GM21367 (cell line): ENCODE measurements at regions not wholly inside any gene's neighbourhood (a gene's known extent, or its start where the extent isn't known, plus 50 kb on each side); places are given as distances from the start of the nearest gene placed in this dataset.

Experiments used
- ATAC-seq: cut with Tn5 transposase; IDR thresholded peaks from one replicate; pipeline ENCODE4 v1.9.1; 2021; ENCODE audit not compliant: unreplicated experiment

GRCh38 chr1:186736971-186737685 is 56.9 kb upstream of the PTGS2 start:
- no peak for ATAC-seq

DNA sequence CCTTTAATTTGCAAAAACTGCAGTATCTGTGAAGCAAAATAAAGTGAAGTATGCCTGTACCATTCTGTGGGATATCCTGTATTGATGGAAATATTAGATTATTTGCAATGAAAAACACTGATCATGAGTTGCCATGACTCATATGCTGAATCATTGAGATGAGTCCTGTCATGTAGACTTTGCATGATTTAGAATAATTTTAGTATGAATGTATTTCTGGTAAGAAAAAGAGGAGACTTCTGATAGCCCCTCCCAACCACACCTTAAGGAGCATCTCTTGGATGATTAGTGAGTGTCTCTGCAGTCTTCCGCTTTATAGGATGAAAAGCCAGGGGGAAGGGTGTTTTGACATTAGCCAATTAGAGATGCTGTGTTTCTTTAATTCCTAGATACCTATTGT is 55.2 kb upstream of the PTGS2 start:
- ATAC-seq = no peak

DNA sequence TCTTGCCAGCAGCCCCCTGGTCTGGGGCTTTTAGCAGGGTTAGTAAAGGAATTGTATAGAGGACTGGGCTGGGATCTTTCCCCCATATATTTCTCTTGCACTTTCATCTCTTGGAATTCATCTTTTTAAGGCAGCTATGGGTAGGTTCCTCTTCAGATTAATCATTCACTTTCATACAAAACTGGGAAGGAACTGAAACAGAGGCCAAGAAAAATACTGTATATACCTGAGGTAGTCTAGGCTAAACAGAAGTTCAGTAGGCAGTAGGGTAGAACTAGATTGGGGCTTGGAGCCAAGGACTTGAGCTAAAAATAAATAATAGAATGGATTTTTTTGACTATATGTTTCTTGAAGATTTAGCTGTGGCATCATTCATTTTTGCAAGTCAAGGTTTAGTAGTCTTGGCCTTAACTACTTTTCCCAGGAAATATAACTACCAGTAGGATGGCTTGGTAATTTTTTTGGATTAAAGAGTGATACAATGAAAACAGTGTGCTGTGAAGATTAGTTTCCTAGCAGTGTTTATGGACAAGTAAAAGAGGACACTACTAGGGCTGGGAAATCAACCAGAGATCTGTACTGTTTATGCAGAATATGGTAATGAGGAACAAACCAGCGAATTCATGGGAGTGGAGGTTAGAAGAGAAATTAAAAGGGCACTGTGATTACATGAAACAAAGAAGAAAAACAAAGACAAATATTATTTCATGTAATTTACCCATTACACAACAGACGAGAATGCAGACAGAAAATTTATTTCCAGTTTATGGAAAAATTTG is 50.9 kb upstream of the PTGS2 start:
- no peak for ATAC-seq
